HCT116 (cell line): ENCODE measurements at regions not wholly inside any gene's neighbourhood (a gene's known extent, or its start where the extent isn't known, plus 50 kb on each side); places are given as distances from the start of the nearest gene placed in this dataset.
"Not testable (repeated sequence)": the region's sequence is repeated elsewhere in the genome, so short reads cannot be mapped to it uniquely, and the experiment has no call there.

Experiments used
- POLR2A ChIP-seq: IDR thresholded peaks from 2 replicates; pipeline ENCODE4 v1.7.0; 2011; ENCODE audit warnings: borderline replicate concordance; ENCODE audit not compliant: insufficient read depth, insufficient read length; ENCODE audit errors: extremely low read depth
- TF ChIP-seq, protein P1 (sequence below): IDR thresholded peaks from 2 replicates; pipeline ENCODE4 v1.6.1; 2011; ENCODE audit warnings: mild to moderate bottlenecking, low read length, moderate library complexity; ENCODE audit not compliant: insufficient replicate concordance; ENCODE audit errors: extremely low read depth
- TF ChIP-seq, protein P2 (sequence below), 3 experiments: fragments of 200-600 bp in 1 of 3; sonication (generic) in 1 of 3; IDR thresholded peaks in 2 of 3; conservative IDR thresholded peaks in 1 of 3; 2 replicates each; pipeline ENCODE4 v1.5.1; 2012 to 2017; ENCODE audit warnings: low read depth in 2 of 3, low read length in 2 of 3, antibody characterized with exemption in 1 of 3, borderline replicate concordance in 1 of 3, control low read depth in 1 of 3, mild to moderate bottlenecking in 1 of 3, mixed read lengths in 1 of 3, mixed run types in 1 of 3, moderate library complexity in 1 of 3; ENCODE audit not compliant: insufficient read depth in 1 of 3

DNA sequence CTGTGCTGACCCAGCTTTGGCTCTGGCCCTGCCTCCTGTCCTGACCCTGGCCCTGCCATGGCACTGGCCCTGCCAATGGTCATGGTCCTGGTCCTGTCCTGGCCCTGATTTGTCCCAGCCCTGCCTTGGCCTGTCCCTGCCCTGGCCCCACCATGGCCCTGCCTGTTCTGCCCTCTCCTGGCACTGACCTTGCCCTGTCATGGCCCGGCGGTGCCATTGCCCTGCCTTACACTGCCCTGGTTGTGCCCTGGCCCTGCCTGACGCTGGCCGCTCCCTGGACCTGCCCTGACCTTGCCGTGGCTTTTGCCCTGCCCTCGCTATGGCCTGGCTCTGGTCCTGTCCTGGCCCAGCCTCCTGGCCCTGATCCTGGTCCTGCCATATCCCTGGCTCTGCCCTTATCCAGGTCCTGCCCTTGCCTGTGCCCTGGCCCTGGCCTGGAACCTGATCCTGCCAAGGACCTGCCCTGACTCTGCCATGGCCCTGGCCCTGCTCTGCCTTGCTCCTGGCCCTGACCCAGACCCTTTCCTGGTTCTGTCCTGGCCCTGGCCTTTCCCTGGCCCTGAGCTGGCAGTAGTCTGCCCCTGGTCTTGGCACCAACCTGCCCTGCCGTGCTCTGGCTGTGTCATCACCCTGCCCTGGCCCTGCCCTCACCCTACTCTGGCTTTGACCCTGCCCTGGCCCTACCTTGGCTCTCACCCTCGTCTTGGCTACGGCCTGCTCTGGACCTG lies 225.5 kb downstream of the LIPI start:
- not testable (repeated sequence) for TF ChIP-seq POLR2A
- TF ChIP-seq, protein P1, sequence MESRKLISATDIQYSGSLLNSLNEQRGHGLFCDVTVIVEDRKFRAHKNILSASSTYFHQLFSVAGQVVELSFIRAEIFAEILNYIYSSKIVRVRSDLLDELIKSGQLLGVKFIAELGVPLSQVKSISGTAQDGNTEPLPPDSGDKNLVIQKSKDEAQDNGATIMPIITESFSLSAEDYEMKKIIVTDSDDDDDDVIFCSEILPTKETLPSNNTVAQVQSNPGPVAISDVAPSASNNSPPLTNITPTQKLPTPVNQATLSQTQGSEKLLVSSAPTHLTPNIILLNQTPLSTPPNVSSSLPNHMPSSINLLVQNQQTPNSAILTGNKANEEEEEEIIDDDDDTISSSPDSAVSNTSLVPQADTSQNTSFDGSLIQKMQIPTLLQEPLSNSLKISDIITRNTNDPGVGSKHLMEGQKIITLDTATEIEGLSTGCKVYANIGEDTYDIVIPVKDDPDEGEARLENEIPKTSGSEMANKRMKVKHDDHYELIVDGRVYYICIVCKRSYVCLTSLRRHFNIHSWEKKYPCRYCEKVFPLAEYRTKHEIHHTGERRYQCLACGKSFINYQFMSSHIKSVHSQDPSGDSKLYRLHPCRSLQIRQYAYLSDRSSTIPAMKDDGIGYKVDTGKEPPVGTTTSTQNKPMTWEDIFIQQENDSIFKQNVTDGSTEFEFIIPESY: not testable (repeated sequence)
- TF ChIP-seq, protein P2, sequence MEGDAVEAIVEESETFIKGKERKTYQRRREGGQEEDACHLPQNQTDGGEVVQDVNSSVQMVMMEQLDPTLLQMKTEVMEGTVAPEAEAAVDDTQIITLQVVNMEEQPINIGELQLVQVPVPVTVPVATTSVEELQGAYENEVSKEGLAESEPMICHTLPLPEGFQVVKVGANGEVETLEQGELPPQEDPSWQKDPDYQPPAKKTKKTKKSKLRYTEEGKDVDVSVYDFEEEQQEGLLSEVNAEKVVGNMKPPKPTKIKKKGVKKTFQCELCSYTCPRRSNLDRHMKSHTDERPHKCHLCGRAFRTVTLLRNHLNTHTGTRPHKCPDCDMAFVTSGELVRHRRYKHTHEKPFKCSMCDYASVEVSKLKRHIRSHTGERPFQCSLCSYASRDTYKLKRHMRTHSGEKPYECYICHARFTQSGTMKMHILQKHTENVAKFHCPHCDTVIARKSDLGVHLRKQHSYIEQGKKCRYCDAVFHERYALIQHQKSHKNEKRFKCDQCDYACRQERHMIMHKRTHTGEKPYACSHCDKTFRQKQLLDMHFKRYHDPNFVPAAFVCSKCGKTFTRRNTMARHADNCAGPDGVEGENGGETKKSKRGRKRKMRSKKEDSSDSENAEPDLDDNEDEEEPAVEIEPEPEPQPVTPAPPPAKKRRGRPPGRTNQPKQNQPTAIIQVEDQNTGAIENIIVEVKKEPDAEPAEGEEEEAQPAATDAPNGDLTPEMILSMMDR (IDR thresholded peaks at IDR 0.05 in 2 of 3, conservative IDR thresholded peaks at IDR 0.05 in 1 of 3; ENCODE audit: borderline replicate concordance in 1 of 3, insufficient read depth in 1 of 3, low read depth in 2 of 3, low read length in 2 of 3): not testable (repeated sequence)
